GM19025 (cell line): ENCODE measurements at regions not wholly inside any gene's neighbourhood (a gene's known extent, or its start where the extent isn't known, plus 50 kb on each side); places are given as distances from the start of the nearest gene placed in this dataset.
"Not testable (repeated sequence)": the region's sequence is repeated elsewhere in the genome, so short reads cannot be mapped to it uniquely, and the experiment has no call there.

Source experiments
- ATAC-seq: cut with Tn5 transposase; IDR thresholded peaks from one replicate; pipeline ENCODE4 v1.9.1; 2021; ENCODE audit warnings: mild to moderate bottlenecking, low read depth, moderate library complexity; ENCODE audit not compliant: unreplicated experiment

GRCh38 chrX:46367491-46367890, 177.7 kb downstream of the ZNF674 start:
- no peak for ATAC-seq

GRCh38 chrX:46366381-46367207, 178.6 kb downstream of the ZNF674 start:
- ATAC-seq, result no peak

- no peak for ATAC-seq
Measured at GRCh38 chrX:46354481-46354880, 190.7 kb downstream of the ZNF674 start.

- no peak for ATAC-seq
Measured at GRCh38 chrX:46341767-46342322, 203.4 kb downstream of the ZNF674 start.

- ATAC-seq, result no peak
Measured at GRCh38 chrX:46340696-46341095, 204.5 kb downstream of the ZNF674 start.

- no peak for ATAC-seq
Measured at GRCh38 chrX:46333550-46333949, 211.7 kb downstream of the ZNF674 start.

GRCh38 chrX:46330981-46331380, 214.2 kb downstream of the ZNF674 start:
- ATAC-seq, result no peak

- ATAC-seq, result no peak
Measured at GRCh38 chrX:46330513-46330912, 214.7 kb downstream of the ZNF674 start.

GRCh38 chrX:46328133-46328532, 217.1 kb downstream of the ZNF674 start:
- no peak for ATAC-seq

- ATAC-seq, result no peak
Measured at GRCh38 chrX:46327566-46328115, 217.6 kb downstream of the ZNF674 start.

- no peak for ATAC-seq
Measured at GRCh38 chrX:46326161-46326560, 219.1 kb downstream of the ZNF674 start.

GRCh38 chrX:46325312-46325877, 219.8 kb downstream of the ZNF674 start:
- ATAC-seq, result no peak

GRCh38 chrX:46324166-46324565, 221.1 kb downstream of the ZNF674 start:
- ATAC-seq, result no peak

GRCh38 chrX:46322929-46323328, 222.3 kb downstream of the ZNF674 start:
- ATAC-seq, result not testable (repeated sequence)

- ATAC-seq, result no peak
Measured at GRCh38 chrX:46321676-46322075, 223.5 kb downstream of the ZNF674 start.

GRCh38 chrX:46319750-46320149, 225.5 kb downstream of the ZNF674 start:
- ATAC-seq, result no peak

GRCh38 chrX:46318551-46318950, 226.7 kb downstream of the ZNF674 start:
- ATAC-seq, result no peak

- no peak for ATAC-seq
Measured at GRCh38 chrX:46317163-46317562, 228.1 kb downstream of the ZNF674 start.

- no peak for ATAC-seq
Measured at GRCh38 chrX:46311581-46312120, 233.6 kb downstream of the ZNF674 start.

- ATAC-seq, result peak; percentile 84
Measured at GRCh38 chrX:46310815-46311497, 234.3 kb downstream of the ZNF674 start.

GRCh38 chrX:46308110-46308509, 237.1 kb downstream of the ZNF674 start:
- ATAC-seq, result no peak
